Osteoblast (primary cell): ENCODE measurements at regions not wholly inside any gene's neighbourhood (a gene's known extent, or its start where the extent isn't known, plus 50 kb on each side); places are given as distances from the start of the nearest gene placed in this dataset.
"Not testable (repeated sequence)": the region's sequence is repeated elsewhere in the genome, so short reads cannot be mapped to it uniquely, and the experiment has no call there.

Experiments
- DNase-seq: peaks from one replicate; pipeline ENCODE4 v3.0.0; 2011; ENCODE audit warnings: low spot score, mixed read lengths; ENCODE audit not compliant: insufficient read length; ENCODE audit errors: missing footprints
- H2AFZ ChIP-seq: 2 replicates; pipeline ENCODE4 v1.6.0; 2011; ENCODE audit warnings: mild to moderate bottlenecking, low read length
- H3K27ac ChIP-seq: 2 replicates; pipeline ENCODE4 v1.5.1; 2011; ENCODE audit warnings: mild to moderate bottlenecking, low read depth, low read length, moderate library complexity
- H3K27me3 ChIP-seq: 2 replicates; pipeline ENCODE4 v1.6.0; 2012; ENCODE audit warnings: mild to moderate bottlenecking, control low read depth, inconsistent platforms, low read length, moderate library complexity; ENCODE audit not compliant: insufficient read depth
- H3K36me3 ChIP-seq: 2 replicates; pipeline ENCODE4 v1.5.1; 2011; ENCODE audit warnings: mild to moderate bottlenecking, low read length, control low read depth, moderate library complexity; ENCODE audit not compliant: insufficient read depth
- H3K4me1 ChIP-seq: 2 replicates; pipeline ENCODE4 v1.5.1; 2011; ENCODE audit warnings: mild to moderate bottlenecking, low read length, control low read depth, moderate library complexity; ENCODE audit not compliant: insufficient read depth
- H3K4me2 ChIP-seq: 2 replicates; pipeline ENCODE4 v1.6.0; 2011; ENCODE audit warnings: mild to moderate bottlenecking, low read length; ENCODE audit not compliant: insufficient read depth
- H3K4me3 ChIP-seq: fragments of 200-600 bp; sonication (generic); 3 replicates; pipeline ENCODE4 v1.5.1; 2012; ENCODE audit warnings: mild to moderate bottlenecking, low read length, inconsistent platforms; ENCODE audit not compliant: insufficient read depth
- H3K79me2 ChIP-seq: 2 replicates; pipeline ENCODE4 v1.6.0; 2012; ENCODE audit warnings: mild to moderate bottlenecking, low read length, control low read depth, inconsistent platforms; ENCODE audit not compliant: insufficient read depth
- H3K9me3 ChIP-seq: 2 replicates; pipeline ENCODE4 v1.5.1; 2011; ENCODE audit warnings: low read depth, low read length, control low read depth
- H4K20me1 ChIP-seq: 2 replicates; pipeline ENCODE4 v1.6.0; 2012; ENCODE audit warnings: mild to moderate bottlenecking, low read length, control low read depth; ENCODE audit not compliant: insufficient read depth
- CTCF ChIP-seq: IDR thresholded peaks from 2 replicates; pipeline ENCODE4 v1.5.1; 2011; ENCODE audit warnings: mild to moderate bottlenecking, low read depth, low read length, moderate library complexity; ENCODE audit errors: extremely low read depth

GRCh38 chr7:25742316-25742715, 409.7 kb upstream of the NFE2L3 start:
- no peak overlapping the region for H3K4me3 ChIP-seq
- no peaks in the 10 kb centered on the region for H3K9me3 ChIP-seq
- no peaks in the 10 kb centered on the region for H3K36me3 ChIP-seq
- H3K4me2 ChIP-seq = no peak overlapping the region
- no peaks in the 10 kb centered on the region for H3K27me3 ChIP-seq
- H2AFZ ChIP-seq = no peak overlapping the region
- H3K79me2 ChIP-seq = no peaks in the 10 kb centered on the region
- DNase-seq = no peak
- TF ChIP-seq CTCF = no peak
- H3K4me1 ChIP-seq = no peaks in the 10 kb centered on the region
- H4K20me1 ChIP-seq = no peaks in the 10 kb centered on the region
- H3K27ac ChIP-seq = no peak overlapping the region

GRCh38 chr7:25743670-25744451, 408.1 kb upstream of the NFE2L3 start:
- DNase-seq, H3K27me3 ChIP-seq, H3K4me2 ChIP-seq, H4K20me1 ChIP-seq, H2AFZ ChIP-seq, H3K4me1 ChIP-seq, H3K27ac ChIP-seq, H3K9me3 ChIP-seq, H3K79me2 ChIP-seq, H3K36me3 ChIP-seq, H3K4me3 ChIP-seq: not testable (repeated sequence)

- Histone ChIP-seq H3K27me3 (peaks cover 3% of the 10 kb centered on the region), H2AFZ (no peak overlapping the region), H3K9me3 (no peaks in the 10 kb centered on the region), H4K20me1 (no peaks in the 10 kb centered on the region), H3K27ac (no peak overlapping the region), H3K4me3 (no peak overlapping the region), H3K4me2 (no peak overlapping the region), H3K79me2 (no peaks in the 10 kb centered on the region), H3K36me3 (no peaks in the 10 kb centered on the region), H3K4me1 (no peaks in the 10 kb centered on the region)
- TF ChIP-seq CTCF = no peak
- no peak for DNase-seq
Measured at GRCh38 chr7:25750744-25751508, 401.1 kb upstream of the NFE2L3 start.

GRCh38 chr7:25752154-25752553, 399.8 kb upstream of the NFE2L3 start:
- Histone ChIP-seq H3K4me1 (no peaks in the 10 kb centered on the region), H2AFZ (no peak overlapping the region), H3K27me3 (peaks cover 3% of the 10 kb centered on the region), H3K4me2 (no peak overlapping the region), H3K79me2 (no peaks in the 10 kb centered on the region), H3K36me3 (no peaks in the 10 kb centered on the region), H3K4me3 (no peak overlapping the region), H3K9me3 (no peaks in the 10 kb centered on the region), H3K27ac (no peak overlapping the region), H4K20me1 (no peaks in the 10 kb centered on the region)
- DNase-seq = no peak
- TF ChIP-seq CTCF = no peak
